ENCODE measurements at regions not wholly inside any gene's neighbourhood (a gene's known extent, or its start where the extent isn't known, plus 50 kb on each side); places are given as distances from the start of the nearest gene placed in this dataset.

- DNase-seq (no peak), ATAC-seq (no peak)
- no peaks in the 10 kb centered on the region for H3K36me3 ChIP-seq
- intact Hi-C loops (cut with DNase I), result no loop called here
- H3K4me1 ChIP-seq, result peaks cover 0 to 15% (median 3%) of the 10 kb centered on the region in 9 donors
- TF ChIP-seq, protein P1, sequence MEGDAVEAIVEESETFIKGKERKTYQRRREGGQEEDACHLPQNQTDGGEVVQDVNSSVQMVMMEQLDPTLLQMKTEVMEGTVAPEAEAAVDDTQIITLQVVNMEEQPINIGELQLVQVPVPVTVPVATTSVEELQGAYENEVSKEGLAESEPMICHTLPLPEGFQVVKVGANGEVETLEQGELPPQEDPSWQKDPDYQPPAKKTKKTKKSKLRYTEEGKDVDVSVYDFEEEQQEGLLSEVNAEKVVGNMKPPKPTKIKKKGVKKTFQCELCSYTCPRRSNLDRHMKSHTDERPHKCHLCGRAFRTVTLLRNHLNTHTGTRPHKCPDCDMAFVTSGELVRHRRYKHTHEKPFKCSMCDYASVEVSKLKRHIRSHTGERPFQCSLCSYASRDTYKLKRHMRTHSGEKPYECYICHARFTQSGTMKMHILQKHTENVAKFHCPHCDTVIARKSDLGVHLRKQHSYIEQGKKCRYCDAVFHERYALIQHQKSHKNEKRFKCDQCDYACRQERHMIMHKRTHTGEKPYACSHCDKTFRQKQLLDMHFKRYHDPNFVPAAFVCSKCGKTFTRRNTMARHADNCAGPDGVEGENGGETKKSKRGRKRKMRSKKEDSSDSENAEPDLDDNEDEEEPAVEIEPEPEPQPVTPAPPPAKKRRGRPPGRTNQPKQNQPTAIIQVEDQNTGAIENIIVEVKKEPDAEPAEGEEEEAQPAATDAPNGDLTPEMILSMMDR (IDR thresholded peaks at IDR 0.05), result no peak
- H3K4me3 ChIP-seq, result no peak overlapping the region
- WGBS, 2 donors, result 77 to 87% methylated on average over 5 of the region's 5 CpGs
- H3K27me3 ChIP-seq, result no peaks in the 10 kb centered on the region
- H3K27ac ChIP-seq, result no peak overlapping the region
- peaks cover 0 to 2% (median 0%) of the 10 kb centered on the region in 11 donors for H3K9me3 ChIP-seq
Observed at GRCh38 chr1:115400426-115400825, 62.4 kb upstream of the NGF start.

GRCh38 chr1:115398745-115399144 is 60.7 kb upstream of the NGF start:
- no peaks in the 10 kb centered on the region for H3K27me3 ChIP-seq

More at GRCh38 chr1:115398745-115399144, 60.7 kb upstream of the NGF start:
- no peaks in the 10 kb centered on the region for H3K36me3 ChIP-seq
- DNase-seq (no peak), ATAC-seq (peak in 3 of 8 donors; percentile 19 to 37 (median 35))
- 51 to 57% methylated on average over 4 of the region's 4 CpGs for WGBS, 2 donors
- TF ChIP-seq, protein P1 (IDR thresholded peaks at IDR 0.05), result no peak
- intact Hi-C loops (cut with DNase I), result no loop called here
- no peaks in the 10 kb centered on the region for H3K9me3 ChIP-seq
- H3K4me3 ChIP-seq, result no peak overlapping the region
- H3K4me1 ChIP-seq, result peaks cover 0 to 15% (median 3%) of the 10 kb centered on the region in 9 donors
- no peak overlapping the region for H3K27ac ChIP-seq
